HUES6 (cell line): ENCODE measurements at regions not wholly inside any gene's neighbourhood (a gene's known extent, or its start where the extent isn't known, plus 50 kb on each side); places are given as distances from the start of the nearest gene placed in this dataset.

ENCODE experiments used
- H3K27ac ChIP-seq: 2 replicates; pipeline ENCODE4 v1.7.0; 2013; ENCODE audit warnings: low read depth, mild to moderate bottlenecking, low read length, inconsistent platforms
- H3K27me3 ChIP-seq: 2 replicates; pipeline ENCODE4 v1.6.1; 2013; ENCODE audit warnings: low read length; ENCODE audit not compliant: control insufficient read depth, insufficient read depth
- H3K36me3 ChIP-seq: 2 replicates; pipeline ENCODE4 v1.6.1; 2013; ENCODE audit warnings: low read length; ENCODE audit not compliant: control insufficient read depth, insufficient read depth
- H3K4me1 ChIP-seq: 2 replicates; pipeline ENCODE4 v1.6.1; 2013; ENCODE audit warnings: low read length; ENCODE audit not compliant: control insufficient read depth, insufficient read depth
- H3K4me3 ChIP-seq: 2 replicates; pipeline ENCODE4 v1.5.1; 2013; ENCODE audit warnings: low read depth, low read length
- H3K9ac ChIP-seq: one replicate; pipeline ENCODE4 v1.6.1; 2013; ENCODE audit warnings: mild to moderate bottlenecking, low read length
- H3K9me3 ChIP-seq: 2 replicates; pipeline ENCODE4 v1.6.1; 2013; ENCODE audit warnings: low read depth, low read length; ENCODE audit not compliant: control insufficient read depth, insufficient read depth

DNA sequence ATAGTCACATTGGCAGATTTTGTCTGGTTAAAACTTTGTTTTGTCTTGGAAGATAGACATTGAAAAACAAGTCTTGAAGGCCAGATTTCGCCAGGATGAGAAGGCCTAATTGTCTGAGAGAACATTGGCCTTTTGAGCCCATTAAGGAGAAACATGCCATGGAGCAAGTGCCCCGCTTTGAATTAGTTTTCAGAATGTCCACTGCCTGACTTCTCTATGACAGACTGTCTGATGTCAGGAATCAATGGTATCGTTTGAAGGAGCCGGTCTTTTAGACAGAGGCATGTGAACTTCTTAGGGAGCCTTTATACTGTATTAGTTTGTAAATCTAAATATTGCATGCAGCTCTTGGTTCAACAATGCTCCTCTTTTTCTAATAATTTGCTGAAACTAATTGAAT lies 155.9 kb downstream of the DLEU7 start:
- no peaks in the 10 kb centered on the region for H3K36me3 ChIP-seq
- no peak overlapping the region for H3K27ac ChIP-seq
- H3K4me1 ChIP-seq, result peaks cover 12% of the 10 kb centered on the region
- H3K9me3 ChIP-seq, result no peaks in the 10 kb centered on the region
- H3K27me3 ChIP-seq, result no peaks in the 10 kb centered on the region
- H3K4me3 ChIP-seq, result no peak overlapping the region
- no peak overlapping the region for H3K9ac ChIP-seq

DNA sequence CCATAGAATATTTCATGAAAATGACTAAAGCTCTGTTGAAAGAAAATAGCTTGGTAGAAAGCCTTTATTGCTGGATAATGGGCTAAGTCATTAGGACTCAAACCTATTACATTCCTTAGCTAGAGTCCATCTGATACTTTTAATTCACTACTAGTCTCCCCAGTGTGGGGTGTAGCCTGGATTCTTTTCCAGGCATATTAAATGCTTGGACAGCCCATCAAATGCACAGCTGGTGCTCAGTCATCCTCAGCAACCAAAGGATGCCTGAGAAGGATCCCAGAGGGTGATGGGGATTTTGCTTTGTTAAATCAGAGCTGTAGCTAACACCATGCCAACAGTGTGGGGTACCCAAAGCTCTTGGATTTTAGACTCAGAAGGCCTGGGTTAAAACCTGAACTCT lies 153.5 kb downstream of the DLEU7 start:
- Histone ChIP-seq H3K27me3 (no peaks in the 10 kb centered on the region), H3K4me3 (no peak overlapping the region), H3K36me3 (no peaks in the 10 kb centered on the region)

DNA sequence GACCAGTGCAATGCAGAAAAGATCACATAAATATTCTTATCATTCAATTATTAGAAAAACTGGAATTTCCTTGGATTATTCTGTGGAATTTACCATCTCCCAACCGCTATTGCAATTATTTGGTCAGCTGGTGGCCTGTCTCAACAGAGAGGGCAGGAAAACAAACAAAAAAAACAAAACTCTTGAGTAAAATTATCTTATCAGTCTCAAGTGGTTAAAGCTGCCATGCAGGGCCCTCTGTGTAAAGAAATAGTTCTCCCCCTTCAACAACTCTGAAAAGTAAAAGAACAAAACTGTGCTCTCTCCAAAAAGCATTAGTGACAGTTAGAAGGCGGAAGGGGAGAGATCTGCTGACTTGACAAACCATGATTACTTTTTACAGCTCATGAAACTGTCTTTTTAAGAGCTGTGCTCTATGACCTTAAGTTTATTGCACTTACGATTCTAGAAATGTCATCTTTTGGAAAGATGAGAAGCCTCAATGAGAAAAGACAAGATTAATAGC lies 152.3 kb downstream of the DLEU7 start:
- no peak overlapping the region for H3K27ac ChIP-seq

More for the DNA sequence above, 153.5 kb downstream of the DLEU7 start:
- no peaks in the 10 kb centered on the region for H3K9me3 ChIP-seq
- no peak overlapping the region for H3K27ac ChIP-seq
- peaks cover 29% of the 10 kb centered on the region for H3K4me1 ChIP-seq
- no peak overlapping the region for H3K9ac ChIP-seq

DNA sequence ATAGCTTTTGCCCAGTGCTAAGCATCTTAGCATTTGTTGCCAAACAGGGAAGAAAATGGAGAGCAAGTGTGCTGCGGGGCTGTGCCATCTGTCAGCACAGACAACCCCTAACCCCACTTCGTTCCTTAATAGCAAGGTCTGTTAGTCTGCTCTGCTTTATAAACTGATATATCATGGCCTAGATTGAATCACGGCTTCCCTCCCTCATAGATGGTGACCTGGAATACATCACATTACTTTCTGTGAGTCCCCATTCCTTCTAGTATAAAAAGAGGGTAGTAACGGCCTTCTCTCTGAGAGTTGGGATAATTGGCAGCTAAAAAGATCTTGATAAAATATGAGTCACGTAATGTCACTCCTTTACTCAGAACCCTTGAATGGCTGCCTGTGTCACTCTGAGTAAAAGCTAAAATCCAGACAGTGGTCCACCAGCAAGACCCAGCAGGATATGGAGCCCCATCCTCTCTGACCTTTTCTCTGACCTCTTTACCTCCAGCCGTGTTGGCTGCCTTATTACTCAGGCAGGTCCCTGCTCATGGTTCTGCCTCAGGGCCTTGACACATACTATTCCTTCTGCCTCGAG lies 151.7 kb downstream of the DLEU7 start:
- no peaks in the 10 kb centered on the region for H3K27me3 ChIP-seq
- no peaks in the 10 kb centered on the region for H3K36me3 ChIP-seq
- H3K4me3 ChIP-seq, result no peak overlapping the region
- H3K4me1 ChIP-seq, result peaks cover 25% of the 10 kb centered on the region
- H3K9ac ChIP-seq, result no peak overlapping the region
- no peaks in the 10 kb centered on the region for H3K9me3 ChIP-seq
- H3K27ac ChIP-seq, result no peak overlapping the region

More for the DNA sequence above, 152.3 kb downstream of the DLEU7 start:
- H3K4me3 ChIP-seq, result no peak overlapping the region
- no peak overlapping the region for H3K9ac ChIP-seq
- H3K9me3 ChIP-seq, result no peaks in the 10 kb centered on the region
- H3K27me3 ChIP-seq, result no peaks in the 10 kb centered on the region
- peaks cover 21% of the 10 kb centered on the region for H3K4me1 ChIP-seq
- no peaks in the 10 kb centered on the region for H3K36me3 ChIP-seq

DNA sequence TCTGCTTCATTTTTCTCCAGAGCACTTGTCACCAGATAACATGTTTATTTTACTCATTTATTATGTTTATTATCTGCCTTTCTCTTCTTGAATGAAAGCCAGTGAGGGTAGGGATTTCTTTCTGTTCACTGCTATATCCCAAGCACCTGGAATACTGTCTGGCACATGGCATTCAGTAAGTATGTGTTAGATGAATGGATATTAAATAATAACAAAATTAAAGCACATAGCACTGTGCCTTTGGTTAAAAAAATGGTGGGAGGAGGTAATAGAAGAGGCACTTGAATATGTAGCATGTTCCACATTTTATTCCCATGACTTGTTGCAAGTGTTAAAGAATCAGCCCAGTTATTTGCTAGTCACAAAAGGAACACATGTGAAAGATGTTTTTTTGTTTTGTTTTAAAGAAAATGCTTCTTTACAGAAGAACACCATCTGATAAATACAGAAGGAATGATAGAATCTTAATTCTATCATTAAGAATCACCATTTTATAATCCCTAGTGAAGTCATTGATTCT lies 151.0 kb downstream of the DLEU7 start:
- Histone ChIP-seq H3K4me3 (no peak overlapping the region), H3K9ac (no peak overlapping the region), H3K36me3 (no peaks in the 10 kb centered on the region), H3K27ac (no peak overlapping the region), H3K9me3 (no peaks in the 10 kb centered on the region), H3K4me1 (peaks cover 27% of the 10 kb centered on the region), H3K27me3 (no peaks in the 10 kb centered on the region)

DNA sequence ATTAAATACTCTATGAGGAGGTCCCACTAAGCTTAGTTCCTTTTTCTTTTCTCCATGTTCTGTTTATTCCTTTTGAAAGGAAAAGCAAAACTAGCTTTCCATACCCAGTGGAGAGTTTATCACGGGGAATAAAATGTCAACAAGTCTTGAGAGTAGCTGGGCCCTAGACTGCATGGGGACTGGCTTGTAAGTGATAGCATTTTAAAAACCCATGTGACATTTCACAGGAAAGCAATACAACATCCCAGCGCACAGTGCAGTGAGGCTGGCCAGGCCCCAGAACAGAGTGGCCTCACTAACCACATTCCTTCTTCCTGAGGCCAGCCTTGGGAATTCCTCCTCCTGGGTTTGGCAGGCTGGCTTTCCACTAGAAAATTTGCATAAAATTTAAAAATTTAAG lies 149.8 kb downstream of the DLEU7 start:
- no peak overlapping the region; the same call in 1 of the 2 replicates for H3K27ac ChIP-seq
- no peaks in the 10 kb centered on the region for H3K9me3 ChIP-seq
- H3K27me3 ChIP-seq, result no peaks in the 10 kb centered on the region
- no peak overlapping the region for H3K4me3 ChIP-seq
- H3K36me3 ChIP-seq, result no peaks in the 10 kb centered on the region
- H3K9ac ChIP-seq, result no peak overlapping the region
- peaks cover 32% of the 10 kb centered on the region for H3K4me1 ChIP-seq

DNA sequence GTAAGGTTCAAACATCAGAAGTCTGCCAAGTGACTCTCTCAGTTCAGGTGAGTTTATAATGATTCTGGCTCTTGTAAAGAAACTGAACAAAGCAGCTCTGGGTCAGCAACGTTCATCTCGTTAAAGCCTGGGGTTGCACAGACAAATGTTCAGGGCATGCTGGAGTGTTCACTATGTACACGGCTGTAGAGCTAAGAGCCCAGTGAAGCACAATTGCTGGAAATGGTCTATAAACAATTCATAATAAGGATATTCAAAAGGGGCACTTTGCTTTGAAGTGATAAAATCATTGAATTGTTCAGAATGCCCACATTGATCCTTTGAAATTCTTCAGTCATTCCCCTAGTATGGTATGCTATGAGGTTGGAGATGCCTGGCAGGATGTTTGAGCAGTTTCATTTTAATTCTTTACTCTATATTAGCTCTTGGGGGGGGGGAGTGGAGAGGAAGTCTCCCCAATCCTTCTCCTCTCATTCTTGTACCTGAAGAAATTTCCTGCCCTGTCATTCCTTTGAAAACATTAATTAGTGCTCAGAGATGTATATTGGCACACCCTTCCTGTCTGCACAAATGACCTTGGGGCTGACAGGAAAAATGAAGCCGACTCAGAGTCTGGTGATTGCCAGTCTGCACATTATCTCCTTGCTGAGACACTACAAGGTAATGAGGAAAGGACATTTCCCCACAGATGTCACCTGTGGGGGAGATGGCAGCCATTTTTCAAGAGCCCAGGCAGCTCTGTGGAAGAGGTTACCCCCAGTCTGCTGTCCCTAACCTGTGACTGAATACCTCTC lies 145.5 kb downstream of the DLEU7 start:
- Histone ChIP-seq H3K9ac (no peak overlapping the region), H3K27ac (no peak overlapping the region), H3K9me3 (no peaks in the 10 kb centered on the region), H3K4me1 (peaks cover 30% of the 10 kb centered on the region), H3K4me3 (no peak overlapping the region), H3K36me3 (no peaks in the 10 kb centered on the region), H3K27me3 (no peaks in the 10 kb centered on the region)

DNA sequence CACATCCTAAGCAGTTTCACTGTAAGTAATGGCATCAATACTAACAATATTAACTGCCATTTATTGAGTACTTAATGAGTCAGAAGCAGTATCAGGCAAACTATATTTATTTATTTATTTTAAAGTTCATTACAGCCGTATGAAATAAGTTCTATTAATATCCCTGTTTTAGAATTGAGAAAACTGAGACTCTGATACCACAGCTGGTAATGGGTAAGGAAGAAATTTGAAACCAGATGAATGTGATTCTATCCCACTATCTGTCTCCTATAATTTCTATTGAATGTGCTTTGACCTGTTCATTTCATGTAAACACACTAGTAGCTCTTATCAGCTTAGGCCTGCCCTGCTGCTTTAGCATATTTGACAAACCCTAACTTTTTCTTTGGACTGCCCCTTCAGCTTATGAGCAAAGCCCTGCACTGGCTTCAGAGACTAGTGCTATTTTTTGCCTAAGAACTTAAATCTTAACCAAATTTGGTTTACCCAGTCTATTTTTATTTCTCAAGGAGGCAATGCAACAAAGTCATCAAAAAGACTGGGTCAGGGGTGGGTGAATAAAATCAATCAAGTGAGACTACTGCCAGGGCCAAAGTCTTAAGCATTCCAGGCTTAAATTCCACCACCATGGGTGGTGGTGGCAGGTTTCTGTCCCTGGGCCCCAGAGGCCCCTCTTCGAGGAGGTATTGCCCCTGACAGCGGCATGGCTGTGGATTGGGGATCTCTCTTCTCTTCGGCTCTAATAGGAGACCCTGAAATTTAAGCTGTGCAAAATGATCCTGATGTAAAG lies 143.4 kb downstream of the DLEU7 start:
- Histone ChIP-seq H3K36me3 (no peaks in the 10 kb centered on the region), H3K4me1 (peaks cover 24% of the 10 kb centered on the region), H3K4me3 (no peak overlapping the region), H3K27me3 (no peaks in the 10 kb centered on the region), H3K27ac (no peak overlapping the region), H3K9ac (no peak overlapping the region), H3K9me3 (no peaks in the 10 kb centered on the region)

DNA sequence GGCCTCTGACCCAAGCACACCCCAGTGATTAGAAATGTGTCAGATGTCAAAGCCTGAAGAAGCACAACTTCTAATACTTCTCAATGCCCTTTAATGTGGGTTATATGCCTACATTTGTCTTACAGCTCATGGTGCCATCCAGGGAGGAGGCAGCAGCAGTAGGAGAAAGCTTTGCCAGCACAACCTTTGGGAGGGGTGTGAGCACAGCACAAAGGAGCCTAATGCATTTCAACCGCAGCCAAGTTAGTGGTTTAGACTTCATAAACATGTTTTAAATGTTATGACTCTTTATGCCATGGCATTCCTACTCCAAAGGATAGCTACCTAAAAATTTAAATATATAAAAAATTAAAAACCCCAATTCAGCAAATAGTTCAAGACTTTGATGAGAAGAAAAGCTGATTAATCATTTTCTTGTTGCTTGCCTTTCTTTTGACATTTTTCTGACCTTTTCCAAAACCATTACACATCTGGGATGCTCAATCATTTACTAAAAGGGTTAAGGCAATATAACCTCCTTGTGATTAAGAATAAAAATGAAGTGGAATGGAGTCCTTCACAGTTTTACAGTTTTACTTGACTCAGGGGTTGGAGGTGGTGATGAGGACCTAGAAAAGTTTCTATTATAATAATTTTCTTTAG lies 142.7 kb downstream of the DLEU7 start:
- Histone ChIP-seq H3K27ac (no peak overlapping the region), H3K9me3 (no peaks in the 10 kb centered on the region), H3K4me3 (no peak overlapping the region), H3K9ac (no peak overlapping the region), H3K36me3 (no peaks in the 10 kb centered on the region), H3K4me1 (peaks cover 24% of the 10 kb centered on the region), H3K27me3 (no peaks in the 10 kb centered on the region)

DNA sequence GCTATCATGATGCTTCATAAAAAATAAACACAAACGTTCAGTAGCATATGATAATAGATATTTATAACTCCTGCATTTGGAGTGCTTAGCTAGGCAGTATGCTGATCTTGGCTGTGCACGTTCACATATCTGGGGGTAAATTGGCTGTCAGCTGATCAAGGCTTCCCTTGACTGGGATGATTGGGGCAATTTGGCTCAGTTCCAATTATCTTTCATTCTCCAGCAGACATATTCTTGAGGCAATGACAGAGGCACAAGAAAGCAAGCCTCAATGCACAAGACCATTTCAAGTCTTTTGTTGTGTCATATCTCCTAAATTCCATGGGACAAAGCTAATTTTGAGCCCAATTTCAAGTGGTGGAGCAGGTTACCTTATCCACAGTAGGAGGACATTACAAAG lies 142.0 kb downstream of the DLEU7 start:
- no peak overlapping the region for H3K9ac ChIP-seq
- no peaks in the 10 kb centered on the region for H3K36me3 ChIP-seq
- H3K9me3 ChIP-seq, result no peaks in the 10 kb centered on the region
- H3K27me3 ChIP-seq, result no peaks in the 10 kb centered on the region
- peaks cover 23% of the 10 kb centered on the region for H3K4me1 ChIP-seq
- H3K27ac ChIP-seq, result no peak overlapping the region
- no peak overlapping the region for H3K4me3 ChIP-seq
